Fibroblast of pulmonary artery (primary cell): ENCODE measurements at regions not wholly inside any gene's neighbourhood (a gene's known extent, or its start where the extent isn't known, plus 50 kb on each side); places are given as distances from the start of the nearest gene placed in this dataset.

Source experiments
- DNase-seq: peaks from one replicate; pipeline ENCODE4 v3.0.0-alpha.2; 2010; ENCODE audit warnings: low read depth
- H3K4me3 ChIP-seq: replicated peaks from 2 replicates; pipeline ENCODE4 v1.5.1; 2011; ENCODE audit warnings: low read depth, mild to moderate bottlenecking, control low read depth, low read length, moderate library complexity
- TF ChIP-seq, protein P1 (sequence below): IDR thresholded peaks from 2 replicates; pipeline ENCODE4 v1.5.1; 2011; ENCODE audit warnings: mild to moderate bottlenecking, control low read depth, low read length, inconsistent platforms; ENCODE audit errors: missing control alignments

GRCh38 chr4:160212078-160212477 is 1109.2 kb downstream of the RAPGEF2 start:
- H3K4me3 ChIP-seq = no peak overlapping the region
- TF ChIP-seq, protein P1, sequence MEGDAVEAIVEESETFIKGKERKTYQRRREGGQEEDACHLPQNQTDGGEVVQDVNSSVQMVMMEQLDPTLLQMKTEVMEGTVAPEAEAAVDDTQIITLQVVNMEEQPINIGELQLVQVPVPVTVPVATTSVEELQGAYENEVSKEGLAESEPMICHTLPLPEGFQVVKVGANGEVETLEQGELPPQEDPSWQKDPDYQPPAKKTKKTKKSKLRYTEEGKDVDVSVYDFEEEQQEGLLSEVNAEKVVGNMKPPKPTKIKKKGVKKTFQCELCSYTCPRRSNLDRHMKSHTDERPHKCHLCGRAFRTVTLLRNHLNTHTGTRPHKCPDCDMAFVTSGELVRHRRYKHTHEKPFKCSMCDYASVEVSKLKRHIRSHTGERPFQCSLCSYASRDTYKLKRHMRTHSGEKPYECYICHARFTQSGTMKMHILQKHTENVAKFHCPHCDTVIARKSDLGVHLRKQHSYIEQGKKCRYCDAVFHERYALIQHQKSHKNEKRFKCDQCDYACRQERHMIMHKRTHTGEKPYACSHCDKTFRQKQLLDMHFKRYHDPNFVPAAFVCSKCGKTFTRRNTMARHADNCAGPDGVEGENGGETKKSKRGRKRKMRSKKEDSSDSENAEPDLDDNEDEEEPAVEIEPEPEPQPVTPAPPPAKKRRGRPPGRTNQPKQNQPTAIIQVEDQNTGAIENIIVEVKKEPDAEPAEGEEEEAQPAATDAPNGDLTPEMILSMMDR = no peak
- DNase-seq = no peak

DNA sequence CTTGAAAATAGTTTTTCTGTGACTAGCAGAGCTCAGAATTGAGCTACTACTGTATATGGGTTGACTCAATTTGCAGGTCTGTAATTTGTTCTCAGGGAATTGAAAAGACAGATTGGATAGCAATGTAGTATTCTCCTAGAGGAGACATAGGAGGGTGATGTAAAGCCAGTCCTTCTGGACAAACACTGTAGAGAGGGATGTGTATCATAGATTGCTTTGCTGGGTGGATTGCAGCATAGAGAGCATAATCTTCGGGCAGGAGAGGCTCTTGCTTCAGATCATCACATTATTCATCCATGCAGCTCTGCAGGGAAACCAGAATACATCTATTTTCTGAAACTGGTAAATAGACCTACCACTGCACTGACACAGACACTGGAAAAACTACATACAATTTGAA is 1110.5 kb downstream of the RAPGEF2 start:
- TF ChIP-seq, protein P1 = no peak
- H3K4me3 ChIP-seq = no peak overlapping the region
- DNase-seq = no peak

DNA sequence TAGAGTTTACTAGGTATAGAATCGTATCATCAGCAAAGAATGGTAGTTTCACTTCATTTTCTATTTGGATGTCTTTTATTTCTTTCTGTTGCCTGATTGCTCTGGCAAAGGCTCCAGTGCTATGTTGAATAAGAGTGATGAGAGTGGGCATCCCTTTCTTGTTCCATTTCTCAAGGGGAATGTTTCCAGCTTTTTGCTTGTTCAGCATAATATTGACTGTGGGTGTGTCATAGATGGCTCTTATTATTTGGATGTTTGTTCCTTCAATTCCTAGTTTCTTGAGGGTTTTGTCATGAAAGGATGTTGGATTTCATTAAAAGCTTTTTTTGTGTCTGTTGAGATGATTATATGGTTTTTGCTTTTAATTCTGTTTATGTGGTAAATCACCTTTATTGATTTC is 1114.5 kb downstream of the RAPGEF2 start:
- DNase-seq = no peak
- H3K4me3 ChIP-seq = no peak overlapping the region
- TF ChIP-seq, protein P1 = no peak

- H3K4me3 ChIP-seq = no peak overlapping the region
- DNase-seq = no peak
- TF ChIP-seq, protein P1 = no peak
These were observed 1121.2 kb downstream of the RAPGEF2 start for GRCh38 chr4:160224049-160224448.

- TF ChIP-seq, protein P1 = no peak
- H3K4me3 ChIP-seq = no peak overlapping the region
- no peak for DNase-seq
These were observed 1130.3 kb downstream of the RAPGEF2 start for GRCh38 chr4:160233141-160233540.

GRCh38 chr4:160235285-160235684 is 1132.4 kb downstream of the RAPGEF2 start:
- TF ChIP-seq, protein P1 = no peak
- no peak for DNase-seq

GRCh38 chr4:160235771-160236170 is 1132.9 kb downstream of the RAPGEF2 start:
- DNase-seq = no peak
- no peak overlapping the region for H3K4me3 ChIP-seq
- TF ChIP-seq, protein P1 = no peak

More at GRCh38 chr4:160235285-160235684, 1132.4 kb downstream of the RAPGEF2 start:
- no peak overlapping the region for H3K4me3 ChIP-seq
